Tibial artery (tissue), 4 donors: ENCODE measurements at regions not wholly inside any gene's neighbourhood (a gene's known extent, or its start where the extent isn't known, plus 50 kb on each side); places are given as distances from the start of the nearest gene placed in this dataset.

ENCODE experiments used
- DNase-seq, 2 donors: peaks; one replicate each; pipeline ENCODE4 v3.0.0-alpha.2; 2019
- H3K27ac ChIP-seq, 2 donors: fragments of 200-600 bp; sonication (generic) in 1 of 2; 1 replicate in 1 of 2; 2 replicates in 1 of 2; pipeline ENCODE4 v1.5.1; 2018 to 2019; ENCODE audit warnings: mild to moderate bottlenecking in 1 of 2
- H3K27me3 ChIP-seq, 2 donors: fragments of 200-600 bp; sonication (generic) in 1 of 2; one replicate each; pipeline versions ENCODE4 v1.5.1 to v1.6.0; 2016 to 2019
- H3K36me3 ChIP-seq, 3 donors: fragments of 200-600 bp; sonication (generic) in 2 of 3; one replicate each; pipeline ENCODE4 v1.5.1; 2016 to 2019; ENCODE audit warnings: mild to moderate bottlenecking in 2 of 3
- H3K4me1 ChIP-seq, 4 donors: fragments of 200-600 bp; sonication (generic) in 2 of 4; 1 replicate in 3 of 4; 2 replicates in 1 of 4; pipeline ENCODE4 v1.5.1; 2016 to 2019
- H3K4me3 ChIP-seq, 2 donors: fragments of 200-600 bp; sonication (generic) in 1 of 2; 1 replicate in 1 of 2; 2 replicates in 1 of 2; pipeline ENCODE4 v1.5.1; 2018 to 2019; ENCODE audit warnings: mild to moderate bottlenecking in 2 of 2
- H3K9me3 ChIP-seq, 3 donors: fragments of 200-600 bp; sonication (generic) in 1 of 3; one replicate each; pipeline ENCODE4 v1.5.1; 2016 to 2019
- intact Hi-C: fragments of 100-400 bp; cut with DNase I; formaldehyde crosslinking; loops from one replicate; pipeline ENCODE4 v1.15.0; 2023; ENCODE audit warnings: low total_unique reads
- TF ChIP-seq, protein P1 (sequence below), 2 experiments: fragments of 200-600 bp in 1 of 2; fragments of 450-650 bp in 1 of 2; IDR thresholded peaks; one replicate each; pipeline ENCODE4 v1.5.1; 2017 to 2019; ENCODE audit warnings: antibody characterized with exemption in 2 of 2, mild to moderate bottlenecking in 1 of 2, moderate library complexity in 1 of 2

DNA sequence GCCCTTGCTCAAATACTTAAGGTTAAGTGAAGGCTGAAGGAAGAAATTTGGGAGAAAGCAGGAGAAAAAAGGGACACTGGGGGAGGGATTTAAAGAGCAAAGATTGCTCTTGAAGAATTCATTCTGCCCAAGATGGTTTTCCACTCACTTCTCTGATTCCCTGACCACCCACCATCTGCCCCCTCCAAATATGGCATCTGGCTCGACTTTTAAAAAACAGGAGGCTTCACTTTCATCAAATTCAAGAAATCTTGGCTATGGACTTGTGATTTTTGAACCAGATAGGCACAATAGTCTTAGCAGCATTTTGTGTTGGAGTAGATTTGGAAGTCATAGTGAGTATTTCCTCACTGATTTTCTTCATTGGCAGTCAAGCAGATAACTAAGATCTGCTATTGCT is 574.4 kb upstream of the SUCLG2 start:
- Histone ChIP-seq H3K27ac (no peak overlapping the region), H3K36me3 (no peaks in the 10 kb centered on the region), H3K4me1 (no peaks in the 10 kb centered on the region), H3K9me3 (no peaks in the 10 kb centered on the region), H3K4me3 (no peak overlapping the region), H3K27me3 (no peaks in the 10 kb centered on the region)
- no peak for DNase-seq
- intact Hi-C loops: no loop called here
- TF ChIP-seq, protein P1, sequence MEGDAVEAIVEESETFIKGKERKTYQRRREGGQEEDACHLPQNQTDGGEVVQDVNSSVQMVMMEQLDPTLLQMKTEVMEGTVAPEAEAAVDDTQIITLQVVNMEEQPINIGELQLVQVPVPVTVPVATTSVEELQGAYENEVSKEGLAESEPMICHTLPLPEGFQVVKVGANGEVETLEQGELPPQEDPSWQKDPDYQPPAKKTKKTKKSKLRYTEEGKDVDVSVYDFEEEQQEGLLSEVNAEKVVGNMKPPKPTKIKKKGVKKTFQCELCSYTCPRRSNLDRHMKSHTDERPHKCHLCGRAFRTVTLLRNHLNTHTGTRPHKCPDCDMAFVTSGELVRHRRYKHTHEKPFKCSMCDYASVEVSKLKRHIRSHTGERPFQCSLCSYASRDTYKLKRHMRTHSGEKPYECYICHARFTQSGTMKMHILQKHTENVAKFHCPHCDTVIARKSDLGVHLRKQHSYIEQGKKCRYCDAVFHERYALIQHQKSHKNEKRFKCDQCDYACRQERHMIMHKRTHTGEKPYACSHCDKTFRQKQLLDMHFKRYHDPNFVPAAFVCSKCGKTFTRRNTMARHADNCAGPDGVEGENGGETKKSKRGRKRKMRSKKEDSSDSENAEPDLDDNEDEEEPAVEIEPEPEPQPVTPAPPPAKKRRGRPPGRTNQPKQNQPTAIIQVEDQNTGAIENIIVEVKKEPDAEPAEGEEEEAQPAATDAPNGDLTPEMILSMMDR (IDR thresholded peaks at IDR 0.05): no peak

- intact Hi-C loops: no loop called here
- no peaks in the 10 kb centered on the region for H3K9me3 ChIP-seq
- no peaks in the 10 kb centered on the region for H3K27me3 ChIP-seq
- no peak overlapping the region for H3K27ac ChIP-seq
- TF ChIP-seq, protein P1 (IDR thresholded peaks at IDR 0.05): no peak
- no peaks in the 10 kb centered on the region for H3K4me1 ChIP-seq
- H3K4me3 ChIP-seq: no peak overlapping the region
- no peaks in the 10 kb centered on the region for H3K36me3 ChIP-seq
- no peak for DNase-seq
These were observed 566.4 kb upstream of the SUCLG2 start for GRCh38 chr3:68220832-68221231.

DNA sequence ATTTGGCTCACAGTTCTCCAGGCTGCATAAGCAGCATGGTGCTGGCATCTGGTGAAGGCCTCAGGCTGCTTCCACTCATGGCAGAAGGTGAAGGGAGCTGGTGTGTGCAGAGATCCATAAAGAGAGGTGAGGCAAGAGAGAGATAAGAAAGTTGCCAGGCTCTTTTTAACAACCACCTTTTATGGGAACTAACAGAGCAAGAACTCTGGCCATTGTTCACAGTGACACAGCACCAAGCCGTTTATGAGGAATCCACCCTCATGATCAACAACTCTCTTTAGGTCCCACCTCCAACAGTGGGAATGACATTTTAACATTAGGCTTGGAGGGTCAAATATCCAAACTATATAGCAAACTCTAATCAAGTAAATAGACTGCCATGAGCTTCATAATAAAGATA is 557.2 kb upstream of the SUCLG2 start:
- DNase-seq: no peak
- no peak overlapping the region for H3K27ac ChIP-seq
- no peaks in the 10 kb centered on the region for H3K4me1 ChIP-seq
- no peaks in the 10 kb centered on the region for H3K27me3 ChIP-seq
- no peaks in the 10 kb centered on the region for H3K36me3 ChIP-seq
- no peak overlapping the region for H3K4me3 ChIP-seq
- TF ChIP-seq, protein P1 (IDR thresholded peaks at IDR 0.05): no peak
- intact Hi-C loops: no loop called here
- no peaks in the 10 kb centered on the region for H3K9me3 ChIP-seq

GRCh38 chr3:68210635-68211034 is 556.2 kb upstream of the SUCLG2 start:
- intact Hi-C loops: no loop called here

DNA sequence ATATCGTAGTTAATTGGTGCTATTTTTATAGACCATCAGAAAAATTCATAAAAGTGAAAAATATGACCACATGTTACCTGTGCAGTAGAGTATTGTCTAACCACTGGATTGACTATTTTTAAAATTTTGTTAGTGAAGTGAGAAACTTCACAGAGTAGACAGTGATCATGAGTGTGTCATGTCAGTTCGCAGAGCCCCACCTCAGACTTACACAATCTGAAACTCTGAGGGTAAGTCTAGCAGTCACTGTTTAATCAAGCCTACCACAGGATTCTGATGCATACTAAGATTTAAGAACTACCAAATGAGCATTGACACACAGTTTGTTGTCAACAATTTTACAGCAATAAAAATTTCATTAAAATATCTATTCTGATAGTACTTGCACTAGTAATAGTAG is 552.9 kb upstream of the SUCLG2 start:
- TF ChIP-seq, protein P1 (IDR thresholded peaks at IDR 0.05): no peak
- Histone ChIP-seq H3K27me3 (no peaks in the 10 kb centered on the region), H3K4me3 (no peak overlapping the region), H3K36me3 (no peaks in the 10 kb centered on the region), H3K4me1 (no peaks in the 10 kb centered on the region), H3K9me3 (peaks cover 0 to 12% (median 8%) of the 10 kb centered on the region in 3 donors), H3K27ac (no peak overlapping the region)
- no peak for DNase-seq
- intact Hi-C loops: no loop called here

More at GRCh38 chr3:68210635-68211034, 556.2 kb upstream of the SUCLG2 start:
- no peaks in the 10 kb centered on the region for H3K36me3 ChIP-seq
- TF ChIP-seq, protein P1 (IDR thresholded peaks at IDR 0.05): no peak
- DNase-seq: no peak
- H3K27me3 ChIP-seq: no peaks in the 10 kb centered on the region
- H3K27ac ChIP-seq: no peak overlapping the region
- no peaks in the 10 kb centered on the region for H3K4me1 ChIP-seq
- H3K4me3 ChIP-seq: no peak overlapping the region
- H3K9me3 ChIP-seq: no peaks in the 10 kb centered on the region

GRCh38 chr3:68206524-68207117 is 552.2 kb upstream of the SUCLG2 start:
- Histone ChIP-seq H3K27ac (no peak overlapping the region), H3K4me3 (no peak overlapping the region), H3K9me3 (peaks cover 0 to 12% (median 8%) of the 10 kb centered on the region in 3 donors), H3K27me3 (no peaks in the 10 kb centered on the region), H3K36me3 (no peaks in the 10 kb centered on the region), H3K4me1 (no peaks in the 10 kb centered on the region)
- TF ChIP-seq, protein P1 (IDR thresholded peaks at IDR 0.05): no peak
- intact Hi-C loops: no loop called here
- no peak for DNase-seq
